ENCODE measurements at regions not wholly inside any gene's neighbourhood (a gene's known extent, or its start where the extent isn't known, plus 50 kb on each side); places are given as distances from the start of the nearest gene placed in this dataset.

GRCh38 chr18:67301592-67301991 lies 214.9 kb downstream of the DSEL start:
- TF ChIP-seq CTCF (IDR thresholded peaks at IDR 0.05; ENCODE audit: low read depth, low read length, poor library complexity, severe bottlenecking) (no peak), EZH2phosphoT487 (IDR thresholded peaks at IDR 0.05; ENCODE audit: borderline replicate concordance, low read length) (no peak)
